ENCODE measurements at regions not wholly inside any gene's neighbourhood (a gene's known extent, or its start where the extent isn't known, plus 50 kb on each side); places are given as distances from the start of the nearest gene placed in this dataset.

DNA sequence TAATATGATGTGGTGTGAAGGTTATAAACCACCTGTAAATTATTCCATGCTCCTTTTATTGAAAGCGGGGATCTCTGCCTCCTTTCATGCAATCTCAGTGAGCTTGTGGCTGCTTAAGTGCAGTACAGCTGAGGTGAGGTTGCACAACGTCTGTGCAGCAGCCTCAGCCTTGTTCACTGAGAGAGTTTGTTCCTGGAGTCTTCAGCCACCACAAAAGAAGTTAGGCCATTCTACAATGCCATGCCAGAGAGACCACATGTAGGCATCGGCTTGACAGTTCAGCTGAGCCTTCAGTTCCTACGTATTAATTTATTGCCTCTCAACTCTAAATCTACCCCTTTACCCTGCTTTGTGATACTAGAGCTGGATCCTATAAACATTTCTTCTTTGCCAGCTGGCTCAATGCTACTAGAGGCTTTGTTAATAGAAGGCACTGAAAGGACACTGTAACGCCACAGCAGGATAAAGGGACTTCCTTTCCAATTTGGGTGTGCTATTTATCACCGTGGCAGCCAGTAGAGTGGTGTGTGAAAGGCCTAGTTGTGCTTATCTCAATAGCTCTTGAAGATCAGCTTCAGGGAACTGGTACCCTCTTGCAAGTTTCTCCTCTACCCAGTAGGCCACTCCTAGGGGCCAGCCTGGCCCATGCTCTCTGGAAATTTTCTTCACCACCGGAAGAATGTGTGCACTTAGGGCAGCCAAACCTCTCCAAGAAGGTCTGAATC is 337.7 kb downstream of the IPO8 start:
- Histone ChIP-seq H3K4me3 (no peak overlapping the region), H3K27ac (no peak overlapping the region), H3K9me3 (no peaks in the 10 kb centered on the region), H3K4me1 (no peaks in the 10 kb centered on the region), H3K36me3 (no peaks in the 10 kb centered on the region), H3K27me3 (no peaks in the 10 kb centered on the region)
- 57 to 61% methylated on average over 4 to 7 of the region's 7 CpGs for WGBS, 2 donors (ENCODE audit: low coverage in 1 of 2)
- no peak for DNase-seq
- TF ChIP-seq EP300 (IDR thresholded peaks at IDR 0.05; ENCODE audit: low read depth) = no peak
- TF ChIP-seq POLR2AphosphoS5 (IDR thresholded peaks at IDR 0.05) = no peak
- TF ChIP-seq, protein P1, sequence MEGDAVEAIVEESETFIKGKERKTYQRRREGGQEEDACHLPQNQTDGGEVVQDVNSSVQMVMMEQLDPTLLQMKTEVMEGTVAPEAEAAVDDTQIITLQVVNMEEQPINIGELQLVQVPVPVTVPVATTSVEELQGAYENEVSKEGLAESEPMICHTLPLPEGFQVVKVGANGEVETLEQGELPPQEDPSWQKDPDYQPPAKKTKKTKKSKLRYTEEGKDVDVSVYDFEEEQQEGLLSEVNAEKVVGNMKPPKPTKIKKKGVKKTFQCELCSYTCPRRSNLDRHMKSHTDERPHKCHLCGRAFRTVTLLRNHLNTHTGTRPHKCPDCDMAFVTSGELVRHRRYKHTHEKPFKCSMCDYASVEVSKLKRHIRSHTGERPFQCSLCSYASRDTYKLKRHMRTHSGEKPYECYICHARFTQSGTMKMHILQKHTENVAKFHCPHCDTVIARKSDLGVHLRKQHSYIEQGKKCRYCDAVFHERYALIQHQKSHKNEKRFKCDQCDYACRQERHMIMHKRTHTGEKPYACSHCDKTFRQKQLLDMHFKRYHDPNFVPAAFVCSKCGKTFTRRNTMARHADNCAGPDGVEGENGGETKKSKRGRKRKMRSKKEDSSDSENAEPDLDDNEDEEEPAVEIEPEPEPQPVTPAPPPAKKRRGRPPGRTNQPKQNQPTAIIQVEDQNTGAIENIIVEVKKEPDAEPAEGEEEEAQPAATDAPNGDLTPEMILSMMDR (IDR thresholded peaks at IDR 0.05) = no peak
- TF ChIP-seq POLR2A (IDR thresholded peaks at IDR 0.05) = no peak
- intact Hi-C loops (cut with DNase I; ENCODE audit: low total_unique reads) = no loop called here
- in situ Hi-C loops (cut with MboI; ENCODE audit: low pct_ligation_motif_present in 1 of 4, low pct_unique_long_range_greater_than_20kb in 1 of 4, low sequenced_read_pairs in 3 of 4) = no loop called here

DNA sequence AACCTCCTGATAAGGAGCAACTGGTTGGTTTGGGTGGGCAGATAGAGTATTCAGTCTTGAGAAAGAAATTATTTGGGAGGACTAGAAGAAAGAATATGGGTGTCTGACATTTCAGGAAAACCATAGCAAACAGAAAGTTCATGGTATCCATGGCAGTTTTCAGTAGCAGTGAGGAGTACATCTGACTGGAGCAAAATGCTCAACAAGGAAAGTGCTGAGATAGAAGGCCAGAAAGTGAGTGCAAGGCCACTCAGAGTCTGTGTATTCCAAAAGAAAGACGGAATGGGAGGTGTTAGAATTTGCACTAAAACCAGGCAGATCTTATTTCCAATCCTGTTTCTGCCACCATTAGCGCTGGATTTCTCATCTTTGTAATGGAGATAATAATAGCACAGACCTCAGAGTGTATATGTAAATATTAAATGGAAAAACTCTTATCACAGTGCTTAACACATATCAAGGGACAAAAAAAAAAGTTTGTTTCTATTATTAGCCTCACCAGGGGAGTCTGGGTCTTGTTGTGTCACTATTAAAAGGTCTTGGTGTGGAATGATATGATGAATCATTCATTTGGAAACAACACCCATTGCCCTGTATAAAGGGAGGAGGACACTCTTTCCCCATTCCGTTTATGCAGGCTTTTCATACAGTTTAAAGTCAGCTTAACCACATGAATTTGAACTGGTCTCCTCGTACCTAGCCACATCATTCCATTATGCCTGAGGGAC is 349.8 kb downstream of the IPO8 start:
- Histone ChIP-seq H3K36me3 (no peaks in the 10 kb centered on the region), H3K4me1 (no peaks in the 10 kb centered on the region), H3K27me3 (no peaks in the 10 kb centered on the region), H3K4me3 (no peak overlapping the region), H3K27ac (no peak overlapping the region), H3K9me3 (peaks cover 3 to 7% of the 10 kb centered on the region in 2 donors)
- DNase-seq = no peak
- no peak for TF ChIP-seq POLR2AphosphoS5 (IDR thresholded peaks at IDR 0.05)
- no peak for TF ChIP-seq POLR2A (IDR thresholded peaks at IDR 0.05)
- TF ChIP-seq, protein P1 (IDR thresholded peaks at IDR 0.05) = no peak
- no peak for TF ChIP-seq EP300 (IDR thresholded peaks at IDR 0.05; ENCODE audit: low read depth)
- in situ Hi-C loops (cut with MboI; ENCODE audit: low pct_ligation_motif_present in 1 of 4, low pct_unique_long_range_greater_than_20kb in 1 of 4, low sequenced_read_pairs in 3 of 4) (no loop called here), intact Hi-C loops (cut with DNase I; ENCODE audit: low total_unique reads) (no loop called here)
- 70 to 73% methylated on average over 4 of the region's 4 CpGs for WGBS, 2 donors (ENCODE audit: low coverage in 1 of 2)

DNA sequence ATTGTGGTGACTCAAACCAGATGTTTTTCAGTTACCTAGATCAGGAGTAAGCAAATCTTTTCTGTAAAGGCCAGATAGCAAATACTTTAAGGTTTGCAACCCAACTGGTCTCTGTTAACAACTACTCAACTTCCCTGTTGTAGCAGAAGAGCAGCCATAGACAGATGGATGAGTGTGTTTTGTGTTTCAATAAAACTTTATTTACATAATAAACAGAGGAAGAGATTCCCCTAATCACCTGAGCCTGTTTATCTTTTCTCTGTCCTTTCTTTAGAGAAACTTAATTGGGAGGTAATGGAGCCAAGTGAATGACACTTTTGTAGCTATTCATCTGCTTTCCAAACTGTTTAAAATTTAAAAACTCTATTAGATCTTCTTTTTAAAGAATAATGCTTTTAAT is 365.1 kb downstream of the IPO8 start:
- in situ Hi-C loops (cut with MboI; ENCODE audit: low pct_ligation_motif_present in 1 of 4, low pct_unique_long_range_greater_than_20kb in 1 of 4, low sequenced_read_pairs in 3 of 4) = no loop called here
- H3K27me3 ChIP-seq = no peaks in the 10 kb centered on the region
- no peak overlapping the region for H3K4me3 ChIP-seq
- no peaks in the 10 kb centered on the region for H3K4me1 ChIP-seq
- intact Hi-C loops (cut with DNase I; ENCODE audit: low total_unique reads) = no loop called here
- H3K9me3 ChIP-seq = no peaks in the 10 kb centered on the region
- DNase-seq = no peak
- H3K36me3 ChIP-seq = no peaks in the 10 kb centered on the region
- H3K27ac ChIP-seq = no peak overlapping the region
- TF ChIP-seq POLR2AphosphoS5 (IDR thresholded peaks at IDR 0.05) (no peak), POLR2A (IDR thresholded peaks at IDR 0.05) (no peak), EP300 (IDR thresholded peaks at IDR 0.05; ENCODE audit: low read depth) (no peak)
- TF ChIP-seq, protein P1 (IDR thresholded peaks at IDR 0.05) = no peak

DNA sequence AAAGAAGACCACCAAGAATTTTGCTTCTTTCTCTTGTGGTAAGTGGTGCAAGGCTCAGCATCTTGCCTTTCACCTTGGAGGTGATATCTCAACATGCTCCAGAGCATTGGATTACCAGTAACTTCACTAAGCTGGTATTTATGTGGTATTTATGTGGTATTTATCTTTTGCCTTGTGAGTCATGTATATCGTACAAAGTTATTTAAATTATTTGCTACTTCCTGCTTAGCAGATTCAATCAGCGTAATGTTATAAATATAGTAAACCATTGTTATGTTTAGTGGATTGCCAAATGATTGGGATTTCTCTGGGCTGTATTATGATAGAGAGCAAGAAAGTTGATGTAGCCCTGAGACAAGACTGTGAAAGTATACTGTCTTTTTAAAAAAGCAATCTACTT is 366.4 kb downstream of the IPO8 start:
- Histone ChIP-seq H3K36me3 (no peaks in the 10 kb centered on the region), H3K27me3 (no peaks in the 10 kb centered on the region), H3K27ac (no peak overlapping the region), H3K4me1 (no peaks in the 10 kb centered on the region), H3K4me3 (no peak overlapping the region), H3K9me3 (no peaks in the 10 kb centered on the region)
- in situ Hi-C loops (cut with MboI; ENCODE audit: low pct_ligation_motif_present in 1 of 4, low pct_unique_long_range_greater_than_20kb in 1 of 4, low sequenced_read_pairs in 3 of 4) = no loop called here
- WGBS, 2 donors (ENCODE audit: low coverage in 1 of 2) = 55 to 71% methylated on average over 2 of the region's 2 CpGs
- TF ChIP-seq POLR2A (IDR thresholded peaks at IDR 0.05) = no peak
- TF ChIP-seq POLR2AphosphoS5 (IDR thresholded peaks at IDR 0.05) = no peak
- TF ChIP-seq, protein P1 (IDR thresholded peaks at IDR 0.05) = no peak
- no peak for TF ChIP-seq EP300 (IDR thresholded peaks at IDR 0.05; ENCODE audit: low read depth)
- intact Hi-C loops (cut with DNase I; ENCODE audit: low total_unique reads) = no loop called here
- no peak for DNase-seq
